H1 (cell line): ENCODE measurements at regions not wholly inside any gene's neighbourhood (a gene's known extent, or its start where the extent isn't known, plus 50 kb on each side); places are given as distances from the start of the nearest gene placed in this dataset.

Experiments
- CTCF ChIA-PET: fragments of 300-600 bp; sonication (Branson Sonifier 250); formaldehyde crosslinking; loops from one replicate; lab custom pipeline; 2021; ENCODE audit not compliant: partially characterized antibody; lab: Charles Lee
- POLR2A ChIA-PET: fragments of 300-600 bp; sonication (Branson Sonifier 250); formaldehyde crosslinking; loops from one replicate; lab custom pipeline; 2021; ENCODE audit warnings: inconsistent platforms; ENCODE audit not compliant: partially characterized antibody; lab: Charles Lee
- DNase-seq, 2 experiments: peaks; one replicate each; pipeline versions ENCODE4 v3.0.0 to v3.0.0-alpha.2; 2010 to 2022; ENCODE audit warnings: low spot score in 2 of 2, low read depth in 1 of 2, mixed read lengths in 1 of 2
- FAIRE-seq: peaks from 2 replicates; lab custom pipeline; 2011; peaks lifted over from hg19 to GRCh38; lab: Jason Lieb, UNC
- H2AFZ ChIP-seq: 2 replicates; pipeline ENCODE4 v1.8.1; 2012; ENCODE audit warnings: low read length, inconsistent platforms
- H2AK5ac ChIP-seq: 2 replicates; pipeline ENCODE4 v1.6.1; 2013; ENCODE audit warnings: low read depth, low read length
- H2BK120ac ChIP-seq: replicated peaks from 2 replicates; pipeline ENCODE3; 2013; ENCODE audit warnings: low read depth, low read length, inconsistent platforms
- H2BK12ac ChIP-seq: 2 replicates; pipeline ENCODE4 v1.6.1; 2013; ENCODE audit warnings: low read depth, low read length
- H2BK15ac ChIP-seq: 2 replicates; pipeline ENCODE4 v1.6.1; 2013; ENCODE audit warnings: low read length
- H2BK20ac ChIP-seq: 2 replicates; pipeline ENCODE4 v1.6.1; 2013; ENCODE audit warnings: low read length
- H2BK5ac ChIP-seq: 2 replicates; pipeline ENCODE4 v1.6.1; 2013; ENCODE audit warnings: low read depth, low read length
- H3K14ac ChIP-seq: 2 replicates; pipeline ENCODE4 v1.6.1; 2013; ENCODE audit warnings: inconsistent platforms; ENCODE audit not compliant: insufficient read length
- H3K18ac ChIP-seq: 2 replicates; pipeline ENCODE4 v1.6.1; 2013; ENCODE audit warnings: low read length; ENCODE audit errors: extremely low read depth
- H3K23ac ChIP-seq: 2 replicates; pipeline ENCODE4 v1.6.1; 2013; ENCODE audit warnings: inconsistent platforms; ENCODE audit not compliant: insufficient read length
- H3K23me2 ChIP-seq: 2 replicates; pipeline ENCODE4 v1.6.1; 2013; ENCODE audit warnings: low read depth, low read length
- H3K27ac ChIP-seq: 2 replicates; pipeline ENCODE4 v1.6.1; 2011; ENCODE audit warnings: low read depth, low read length, inconsistent platforms
- H3K27me3 ChIP-seq, 4 experiments: replicated peaks in 1 of 4; 1 replicate in 1 of 4; 2 replicates in 3 of 4; pipeline versions ENCODE4 v1.6.1 to v1.8.1; 2011 to 2013; ENCODE audit warnings: low read length in 3 of 4, mild to moderate bottlenecking in 3 of 4, inconsistent platforms in 2 of 4, mixed read lengths in 2 of 4, moderate library complexity in 1 of 4; ENCODE audit not compliant: control insufficient read depth in 3 of 4, insufficient read depth in 3 of 4; ENCODE audit errors: extremely low read depth in 1 of 4
- H3K36me3 ChIP-seq, 4 experiments: 2 replicates each; pipeline versions ENCODE4 v1.6.1 to v1.8.1; 2011 to 2013; ENCODE audit warnings: mild to moderate bottlenecking in 4 of 4, low read length in 3 of 4, moderate library complexity in 2 of 4, control low read depth in 1 of 4, inconsistent platforms in 1 of 4; ENCODE audit not compliant: insufficient read depth in 4 of 4, control insufficient read depth in 2 of 4
- H3K4ac ChIP-seq: replicated peaks from 2 replicates; pipeline ENCODE3; 2013; ENCODE audit warnings: low read length, low read depth, mixed read lengths, inconsistent platforms; ENCODE audit not compliant: insufficient read length
- H3K4me1 ChIP-seq, 4 experiments: replicated peaks in 1 of 4; 1 replicate in 1 of 4; 2 replicates in 3 of 4; pipeline versions ENCODE4 v1.6.1 to v1.8.1; 2011 to 2013; ENCODE audit warnings: low read length in 3 of 4, inconsistent platforms in 2 of 4, mixed read lengths in 1 of 4; ENCODE audit not compliant: insufficient read depth in 4 of 4, control insufficient read depth in 3 of 4
- H3K4me2 ChIP-seq, 2 experiments: 2 replicates each; pipeline versions ENCODE4 v1.6.1 to v1.8.1; 2011 to 2013; ENCODE audit warnings: low read depth in 2 of 2, low read length in 2 of 2, control low read depth in 1 of 2, inconsistent platforms in 1 of 2, mild to moderate bottlenecking in 1 of 2; ENCODE audit not compliant: insufficient read depth in 1 of 2
- H3K4me3 ChIP-seq, 4 experiments: fragments of 200-600, 300-600 bp in 1 of 4; sonication (generic), shearing (Covaris generic), sonication (Bioruptor Twin) in 1 of 4; 2 replicates each; pipeline versions ENCODE4 v1.5.1 to v1.8.1; 2011 to 2016; ENCODE audit warnings: low read length in 4 of 4, low read depth in 3 of 4, control low read depth in 2 of 4, inconsistent platforms in 2 of 4, mild to moderate bottlenecking in 2 of 4, mixed read lengths in 1 of 4, moderate library complexity in 1 of 4; ENCODE audit not compliant: insufficient read depth in 2 of 4; ENCODE audit errors: extremely low read depth in 1 of 4
- H3K56ac ChIP-seq: replicated peaks from 2 replicates; pipeline ENCODE3; 2013; ENCODE audit warnings: low read depth, mild to moderate bottlenecking, mixed read lengths, low read length, inconsistent platforms; ENCODE audit not compliant: insufficient read length
- H3K79me1 ChIP-seq: 2 replicates; pipeline ENCODE4 v1.6.1; 2013; ENCODE audit warnings: low read depth, low read length, control low read depth
- H3K79me2 ChIP-seq, 2 experiments: 2 replicates each; pipeline versions ENCODE4 v1.6.1 to v1.8.1; 2012 to 2013; ENCODE audit warnings: low read length in 2 of 2, mild to moderate bottlenecking in 2 of 2, inconsistent platforms in 1 of 2; ENCODE audit not compliant: insufficient read depth in 2 of 2, control insufficient read depth in 1 of 2
- H3K9ac ChIP-seq, 4 experiments: replicated peaks in 1 of 4; 1 replicate in 1 of 4; 2 replicates in 3 of 4; pipeline versions ENCODE4 v1.6.1 to v1.8.1; 2011 to 2013; ENCODE audit warnings: low read depth in 3 of 4, low read length in 3 of 4, control low read depth in 2 of 4, mild to moderate bottlenecking in 2 of 4, moderate library complexity in 2 of 4, inconsistent platforms in 1 of 4; ENCODE audit errors: extremely low read depth in 1 of 4
- H3K9me3 ChIP-seq, 2 experiments: 2 replicates each; pipeline versions ENCODE4 v1.6.1 to v1.8.1; 2012 to 2013; ENCODE audit warnings: mild to moderate bottlenecking in 2 of 2, moderate library complexity in 2 of 2, control low read depth in 1 of 2, inconsistent platforms in 1 of 2, low read depth in 1 of 2, low read length in 1 of 2, mixed read lengths in 1 of 2; ENCODE audit not compliant: insufficient read depth in 2 of 2
- H4K20me1 ChIP-seq, 2 experiments: replicated peaks in 1 of 2; 2 replicates each; pipeline versions ENCODE3 to v1.8.1; 2011 to 2013; ENCODE audit warnings: inconsistent platforms in 2 of 2, low read length in 2 of 2, mild to moderate bottlenecking in 1 of 2; ENCODE audit not compliant: insufficient read depth in 2 of 2, control insufficient read depth in 1 of 2
- H4K5ac ChIP-seq: 2 replicates; pipeline ENCODE4 v1.6.1; 2013; ENCODE audit warnings: low read length, low read depth, mixed read lengths, inconsistent platforms; ENCODE audit not compliant: insufficient read length
- H4K8ac ChIP-seq: 2 replicates; pipeline ENCODE4 v1.8.0; 2013; ENCODE audit warnings: mild to moderate bottlenecking, moderate library complexity, low read length, inconsistent platforms; ENCODE audit not compliant: insufficient read depth; ENCODE audit errors: extremely low read depth
- H4K91ac ChIP-seq: replicated peaks from 2 replicates; pipeline ENCODE3; 2013; ENCODE audit warnings: low read length, mixed read lengths, inconsistent platforms; ENCODE audit not compliant: insufficient read length
- TEAD4 ChIP-seq: IDR thresholded peaks from 2 replicates; pipeline ENCODE4 v1.6.1; 2012; ENCODE audit warnings: low read depth, low read length, inconsistent platforms, mixed read lengths
- WGBS, 2 experiments: shearing (Covaris generic) in 1 of 2; methylation state at CpG; one replicate each; pipeline versions ENCODE4 v1.1.6 to v1.1.7; 2013 to 2015; ENCODE audit warnings: low lambda C conversion rate in 2 of 2, mixed read lengths in 2 of 2, inconsistent platforms in 1 of 2, low coverage in 1 of 2, missing lambda C conversion rate in 1 of 2; ENCODE audit not compliant: insufficient replicate concordance in 2 of 2, insufficient coverage in 1 of 2, insufficient read length in 1 of 2; ENCODE audit errors: extremely low coverage in 1 of 2, missing lambda C conversion rate in 1 of 2; 5-methylcytosine and 5-hydroxymethylcytosine counted together
- TF ChIP-seq, protein P1 (sequence below): IDR thresholded peaks from 2 replicates; pipeline ENCODE4 v1.6.1; 2012; ENCODE audit warnings: low read length, inconsistent platforms

DNA sequence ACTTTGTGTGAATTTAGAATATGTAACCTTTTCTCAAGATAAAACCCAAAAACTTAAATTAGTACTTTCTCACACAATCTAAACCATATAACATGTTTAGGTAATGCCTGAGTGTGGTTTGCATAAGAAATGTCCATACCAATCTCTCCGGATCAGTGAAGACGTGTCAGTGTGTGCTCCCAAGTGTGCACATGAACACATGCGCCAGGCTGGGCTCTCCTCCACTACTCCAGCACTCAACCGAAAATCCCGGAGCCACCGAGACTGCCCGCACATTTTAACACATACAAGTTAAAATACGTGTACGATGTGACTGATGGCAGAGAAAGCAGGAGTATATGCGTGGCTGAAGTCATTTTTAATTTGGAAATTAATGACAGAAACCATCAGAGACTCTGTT is 658.4 kb downstream of the EFNA5 start:
- H2AFZ ChIP-seq, result no peak overlapping the region
- no peaks in the 10 kb centered on the region for H4K20me1 ChIP-seq
- no peak overlapping the region for H3K14ac ChIP-seq
- H3K4me1 ChIP-seq, result no peaks in the 10 kb centered on the region
- H2BK12ac ChIP-seq, result no peak overlapping the region
- no peak overlapping the region for H2BK15ac ChIP-seq
- H3K18ac ChIP-seq, result no peak overlapping the region
- H3K9me3 ChIP-seq, result no peaks in the 10 kb centered on the region
- H2BK5ac ChIP-seq, result no peak overlapping the region
- ChIA-PET POLR2A (interaction anchor here (1.2 kb wide), 1 partner anchor 28 kb away, joined by 4 read pairs; no protein-coding TSS in a partner anchor), CTCF (interaction anchor here (0.6 kb wide), 1 partner anchor 235 kb away, joined by 4 read pairs; no protein-coding TSS in a partner anchor)
- FAIRE-seq, result no peak
- WGBS, 2 experiments, result 90% methylated on average over 10 of the region's 10 CpGs; no CpG with 5 or more reads in 1 of the 2 experiments
- H3K4me2 ChIP-seq, result no peak overlapping the region
- H3K56ac ChIP-seq, result no peak overlapping the region
- no peaks in the 10 kb centered on the region for H3K36me3 ChIP-seq
- no peaks in the 10 kb centered on the region for H3K27me3 ChIP-seq
- no peak overlapping the region for H2AK5ac ChIP-seq
- DNase-seq, result no peak
- no peak overlapping the region for H2BK120ac ChIP-seq
- H3K79me1 ChIP-seq, result no peaks in the 10 kb centered on the region
- no peak overlapping the region for H4K8ac ChIP-seq
- no peak overlapping the region for H4K5ac ChIP-seq
- no peak overlapping the region for H3K4me3 ChIP-seq
- no peak overlapping the region for H4K91ac ChIP-seq
- no peak overlapping the region for H2BK20ac ChIP-seq
- no peaks in the 10 kb centered on the region for H3K79me2 ChIP-seq
- H3K23me2 ChIP-seq, result no peaks in the 10 kb centered on the region; the same call in 1 of the 2 replicates
- no peak overlapping the region for H3K27ac ChIP-seq
- H3K23ac ChIP-seq, result no peak overlapping the region
- H3K9ac ChIP-seq, result no peak overlapping the region
- no peak overlapping the region for H3K4ac ChIP-seq
- TF ChIP-seq, protein P1, sequence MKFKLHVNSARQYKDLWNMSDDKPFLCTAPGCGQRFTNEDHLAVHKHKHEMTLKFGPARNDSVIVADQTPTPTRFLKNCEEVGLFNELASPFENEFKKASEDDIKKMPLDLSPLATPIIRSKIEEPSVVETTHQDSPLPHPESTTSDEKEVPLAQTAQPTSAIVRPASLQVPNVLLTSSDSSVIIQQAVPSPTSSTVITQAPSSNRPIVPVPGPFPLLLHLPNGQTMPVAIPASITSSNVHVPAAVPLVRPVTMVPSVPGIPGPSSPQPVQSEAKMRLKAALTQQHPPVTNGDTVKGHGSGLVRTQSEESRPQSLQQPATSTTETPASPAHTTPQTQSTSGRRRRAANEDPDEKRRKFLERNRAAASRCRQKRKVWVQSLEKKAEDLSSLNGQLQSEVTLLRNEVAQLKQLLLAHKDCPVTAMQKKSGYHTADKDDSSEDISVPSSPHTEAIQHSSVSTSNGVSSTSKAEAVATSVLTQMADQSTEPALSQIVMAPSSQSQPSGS, result no peak
- TF ChIP-seq TEAD4, result no peak
